Heart left ventricle (tissue), 16 donors: ENCODE measurements at regions not wholly inside any gene's neighbourhood (a gene's known extent, or its start where the extent isn't known, plus 50 kb on each side); places are given as distances from the start of the nearest gene placed in this dataset.

ENCODE experiments used
- ATAC-seq, 4 donors: fragments of 200-7000 bp; cut with Tn5 transposase; one replicate each; pipeline ENCODE4 v1.9.1; 2020 to 2022; ENCODE audit warnings: moderate library complexity in 4 of 4, mild to moderate bottlenecking in 3 of 4, moderate number of reproducible peaks in 1 of 4
- DNase-seq, 5 donors: peaks; one replicate each; pipeline ENCODE4 v3.0.0-alpha.2; 2020
- H3K27ac ChIP-seq, 12 donors: fragments of 200-600 bp; sonication (generic) in 4 of 12; one replicate each; pipeline versions ENCODE4 v1.5.0 to v1.8.0; 2016 to 2022; ENCODE audit warnings: mild to moderate bottlenecking in 2 of 12
- H3K27me3 ChIP-seq, 9 donors: fragments of 200-600 bp; sonication (generic) in 2 of 9; one replicate each; pipeline versions ENCODE4 v1.5.1 to v1.8.0; 2016 to 2022; ENCODE audit warnings: mild to moderate bottlenecking in 3 of 9
- H3K36me3 ChIP-seq, 9 donors: fragments of 200-600 bp; sonication (generic) in 2 of 9; one replicate each; pipeline versions ENCODE4 v1.5.0 to v1.8.0; 2018 to 2022; ENCODE audit warnings: mild to moderate bottlenecking in 2 of 9
- H3K4me1 ChIP-seq, 12 donors: fragments of 200-600 bp; sonication (generic) in 4 of 12; one replicate each; pipeline versions ENCODE4 v1.5.0 to v1.8.0; 2016 to 2022; ENCODE audit warnings: mild to moderate bottlenecking in 3 of 12
- H3K4me3 ChIP-seq, 12 donors: fragments of 200-600 bp; sonication (generic) in 4 of 12; one replicate each; pipeline versions ENCODE4 v1.5.0 to v1.8.0; 2017 to 2022; ENCODE audit warnings: mild to moderate bottlenecking in 9 of 12, moderate library complexity in 4 of 12
- H3K9me3 ChIP-seq, 12 donors: fragments of 200-600 bp; sonication (generic) in 4 of 12; one replicate each; pipeline versions ENCODE4 v1.5.0 to v1.8.0; 2016 to 2022; ENCODE audit warnings: mild to moderate bottlenecking in 1 of 12
- POLR2A ChIP-seq, 2 donors: fragments of 450-650 bp; IDR thresholded peaks; one replicate each; pipeline ENCODE4 v1.6.1; 2017; ENCODE audit warnings: antibody characterized with exemption in 2 of 2, mild to moderate bottlenecking in 2 of 2, moderate library complexity in 2 of 2
- WGBS, 4 donors: extraction: QIAGEN DNeasy Blood & Tissue Kit in 2 of 4; methylation state at CpG; one replicate each; pipeline versions ENCODE4 v1.1.5 to v1.1.7; 2013 to 2018; 5-methylcytosine and 5-hydroxymethylcytosine counted together
- intact Hi-C, 10 donors: fragments of 100-400 bp; cut with DNase I; formaldehyde crosslinking; loops; one replicate each; pipeline versions ENCODE4 v1.11.1 to v1.14.2; 2022
- TF ChIP-seq, protein P1 (sequence below), 12 donors: fragments of 200-600 bp; sonication (generic) in 4 of 12; IDR thresholded peaks; one replicate each; pipeline versions ENCODE4 v1.5.0 to v1.8.0; 2018 to 2022; ENCODE audit warnings: antibody characterized with exemption in 12 of 12, mild to moderate bottlenecking in 5 of 12
- donor health status: ischemic (EF 13 %, LVEDD 7.1; RV severe dilation, severe dysfunction).
- donor health status: healthy with polysubstance abuse.
- donor health status: DM: no; HTN: yes; CAD: no.
- donor health status: DM: no; HTN: no; CAD: no.
- donor health status: ischemic (EF 25% LVEDD 6.9; RV normal size, moderate dysfunction).
- donor health status: ischemic (EF 25% LVEDD 5.7; RV mildly dilated, moderate dysfunction).
- donor health status: healthy.
- donor health status: DM: yes; HTN: yes; CAD: no.
- donor health status: ischemic (EF 35%, LVEDD 5.7; RV mildly dilated, moderate dysfunction).
- donor health status: nonischemic (EF 11% LVEDD 7.7; RV severe dilation, severe dysfunction).
- donor health status: DM: yes; HTN: yes; CAD: no.
- donor health status: PGD.
- donor health status: ischemic (EF 29% LVEDD 5.4; RV normal size, mild dysfunction).
- donor health status: nonischemic (EF 23%, LVEDD 6.1; RV moderate dilation, normal function).

DNA sequence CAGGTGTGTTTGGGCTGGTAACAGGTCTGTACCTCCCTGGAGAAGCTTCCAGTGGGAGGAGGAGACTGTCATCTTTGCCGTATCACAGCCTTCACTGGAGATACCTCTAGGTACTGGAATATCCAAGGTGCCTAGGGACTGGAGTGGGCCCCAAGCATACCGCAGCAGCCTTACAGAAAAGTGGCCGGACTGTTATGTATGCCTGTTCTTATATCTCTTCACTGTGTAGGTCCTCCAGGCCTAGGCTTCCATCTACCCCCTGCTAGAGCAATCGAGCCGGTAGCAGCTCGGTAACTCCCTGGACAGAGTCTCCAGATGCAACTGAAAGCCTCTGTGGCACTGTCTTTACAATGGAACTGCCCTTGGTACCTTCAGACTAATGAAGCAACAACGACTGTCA lies 277.4 kb upstream of the GRIA3 start:
- WGBS, 4 donors, result 75 to 85% (median 82%) methylated on average over 7 of the region's 7 CpGs
- H3K27me3 ChIP-seq, result no peaks in the 10 kb centered on the region
- intact Hi-C loops, result no loop called here
- no peaks in the 10 kb centered on the region for H3K36me3 ChIP-seq
- TF ChIP-seq, protein P1, sequence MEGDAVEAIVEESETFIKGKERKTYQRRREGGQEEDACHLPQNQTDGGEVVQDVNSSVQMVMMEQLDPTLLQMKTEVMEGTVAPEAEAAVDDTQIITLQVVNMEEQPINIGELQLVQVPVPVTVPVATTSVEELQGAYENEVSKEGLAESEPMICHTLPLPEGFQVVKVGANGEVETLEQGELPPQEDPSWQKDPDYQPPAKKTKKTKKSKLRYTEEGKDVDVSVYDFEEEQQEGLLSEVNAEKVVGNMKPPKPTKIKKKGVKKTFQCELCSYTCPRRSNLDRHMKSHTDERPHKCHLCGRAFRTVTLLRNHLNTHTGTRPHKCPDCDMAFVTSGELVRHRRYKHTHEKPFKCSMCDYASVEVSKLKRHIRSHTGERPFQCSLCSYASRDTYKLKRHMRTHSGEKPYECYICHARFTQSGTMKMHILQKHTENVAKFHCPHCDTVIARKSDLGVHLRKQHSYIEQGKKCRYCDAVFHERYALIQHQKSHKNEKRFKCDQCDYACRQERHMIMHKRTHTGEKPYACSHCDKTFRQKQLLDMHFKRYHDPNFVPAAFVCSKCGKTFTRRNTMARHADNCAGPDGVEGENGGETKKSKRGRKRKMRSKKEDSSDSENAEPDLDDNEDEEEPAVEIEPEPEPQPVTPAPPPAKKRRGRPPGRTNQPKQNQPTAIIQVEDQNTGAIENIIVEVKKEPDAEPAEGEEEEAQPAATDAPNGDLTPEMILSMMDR (IDR thresholded peaks at IDR 0.05), result no peak
- no peak for TF ChIP-seq POLR2A (IDR thresholded peaks at IDR 0.05)
- peaks cover 0 to 27% (median 3%) of the 10 kb centered on the region in 12 donors for H3K9me3 ChIP-seq
- ATAC-seq (no peak), DNase-seq (no peak)
- no peak overlapping the region for H3K27ac ChIP-seq
- no peaks in the 10 kb centered on the region for H3K4me1 ChIP-seq
- H3K4me3 ChIP-seq, result no peak overlapping the region

DNA sequence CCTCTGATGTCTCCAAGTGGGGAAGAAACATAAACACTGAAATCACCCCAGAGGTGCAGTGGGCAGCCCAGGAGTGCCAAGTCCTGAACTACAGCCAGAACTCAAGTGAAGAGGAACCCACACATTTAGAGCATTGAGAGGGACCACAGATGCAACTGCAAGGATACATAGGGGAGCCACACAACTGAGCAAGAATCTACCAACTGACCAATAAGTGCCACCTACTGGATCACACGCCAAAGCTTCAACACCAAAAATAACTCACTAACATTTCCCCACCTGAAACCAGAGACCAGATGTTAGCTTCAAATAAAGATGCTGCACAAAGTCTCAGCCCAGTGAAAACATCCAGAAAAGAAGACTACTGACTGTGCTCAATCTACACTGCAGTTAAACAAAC lies 276.7 kb upstream of the GRIA3 start:
- DNase-seq (no peak), ATAC-seq (no peak)
- Histone ChIP-seq H3K27ac (no peak overlapping the region), H3K36me3 (no peaks in the 10 kb centered on the region), H3K4me3 (no peak overlapping the region), H3K9me3 (peaks cover 0 to 28% (median 3%) of the 10 kb centered on the region in 12 donors), H3K27me3 (no peaks in the 10 kb centered on the region), H3K4me1 (no peaks in the 10 kb centered on the region)
- intact Hi-C loops, result no loop called here
- TF ChIP-seq POLR2A (IDR thresholded peaks at IDR 0.05), result no peak
- TF ChIP-seq, protein P1 (IDR thresholded peaks at IDR 0.05), result no peak
- 50 to 92% (median 78%) methylated on average over 1 of the region's 1 CpG for WGBS, 4 donors

DNA sequence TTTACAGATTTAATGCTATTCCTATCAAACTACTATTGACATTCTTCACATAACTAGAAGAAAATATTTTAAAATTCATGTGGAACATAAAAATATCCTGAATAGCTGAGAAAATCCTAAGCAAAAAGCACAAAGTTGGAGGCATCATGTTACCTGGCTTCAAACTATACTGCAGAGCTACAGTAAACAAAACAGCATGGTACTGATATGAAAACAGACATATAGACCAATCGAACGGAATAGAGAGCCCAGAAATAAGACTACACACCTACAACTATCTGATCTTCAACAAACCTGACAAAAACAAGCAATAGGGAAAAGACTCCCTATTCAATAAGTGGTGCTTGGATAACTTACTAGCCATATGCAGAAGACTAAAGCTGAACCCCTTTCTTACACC lies 273.4 kb upstream of the GRIA3 start:
- intact Hi-C loops, result no loop called here
- no peak overlapping the region for H3K4me3 ChIP-seq
- H3K27ac ChIP-seq, result no peak overlapping the region
- peaks cover 0 to 28% (median 3%) of the 10 kb centered on the region in 12 donors for H3K9me3 ChIP-seq
- ATAC-seq, result no peak
- no peaks in the 10 kb centered on the region for H3K27me3 ChIP-seq
- no peak for DNase-seq
- 9 to 71% (median 39%) methylated on average over 2 of the region's 2 CpGs for WGBS, 4 donors
- H3K4me1 ChIP-seq, result no peaks in the 10 kb centered on the region
- H3K36me3 ChIP-seq, result no peaks in the 10 kb centered on the region
- TF ChIP-seq, protein P1 (IDR thresholded peaks at IDR 0.05), result no peak
- no peak for TF ChIP-seq POLR2A (IDR thresholded peaks at IDR 0.05)

DNA sequence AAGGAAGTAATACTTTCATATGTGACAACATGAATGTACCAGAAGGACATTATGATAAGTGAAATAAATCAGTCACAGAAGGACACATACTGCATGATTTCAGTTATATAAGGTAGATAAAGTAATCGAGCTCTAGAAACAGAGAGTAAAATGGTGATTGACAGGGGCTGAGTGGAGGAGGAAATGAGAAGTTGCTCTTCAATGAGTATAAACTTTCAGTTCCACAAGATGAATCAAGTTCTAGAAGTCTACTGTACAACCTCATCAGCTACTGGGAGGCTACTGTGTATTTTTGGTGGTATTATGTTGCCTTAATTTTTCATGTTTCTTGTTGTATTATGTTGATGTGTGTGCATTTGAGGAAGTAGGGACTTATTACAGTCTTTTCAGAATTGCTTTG lies 270.9 kb upstream of the GRIA3 start:
- WGBS, 4 donors, result 70 to 88% (median 79%) methylated on average over 1 of the region's 1 CpG
- no peak overlapping the region for H3K4me3 ChIP-seq
- H3K27ac ChIP-seq, result no peak overlapping the region
- no peaks in the 10 kb centered on the region for H3K36me3 ChIP-seq
- no peaks in the 10 kb centered on the region for H3K4me1 ChIP-seq
- DNase-seq (no peak), ATAC-seq (no peak)
- peaks cover 0 to 28% (median 3%) of the 10 kb centered on the region in 12 donors for H3K9me3 ChIP-seq
- intact Hi-C loops, result no loop called here
- no peak for TF ChIP-seq POLR2A (IDR thresholded peaks at IDR 0.05)
- TF ChIP-seq, protein P1 (IDR thresholded peaks at IDR 0.05), result no peak
- H3K27me3 ChIP-seq, result no peaks in the 10 kb centered on the region
